ENCODE measurements at regions not wholly inside any gene's neighbourhood (a gene's known extent, or its start where the extent isn't known, plus 50 kb on each side); places are given as distances from the start of the nearest gene placed in this dataset.

- Histone ChIP-seq H3K4me1 (ENCODE audit: control insufficient read depth in 1 of 2, insufficient read depth in 2 of 2, low read length in 2 of 2) (no peaks in the 10 kb centered on the region), H2AFZ (ENCODE audit: low read depth, low read length, poor library complexity, severe bottlenecking) (no peak overlapping the region), H3K9me3 (ENCODE audit: control insufficient read depth in 1 of 2, insufficient read depth in 1 of 2, low read depth in 1 of 2, low read length in 2 of 2) (no peaks in the 10 kb centered on the region), H3K4me3 (replicated peaks in 1 of 2; ENCODE audit: low read depth in 1 of 2, low read length in 2 of 2) (no peak overlapping the region), H3K79me2 (ENCODE audit: insufficient read depth, low read length) (no peaks in the 10 kb centered on the region), H4K20me1 (ENCODE audit: insufficient read depth) (no peaks in the 10 kb centered on the region), H3K9me2 (ENCODE audit: insufficient read depth) (no peaks in the 10 kb centered on the region), H3K27me3 (ENCODE audit: insufficient read depth, low read length) (no peaks in the 10 kb centered on the region), H3K27ac (ENCODE audit: low read depth, low read length) (no peak overlapping the region), H3K9ac (ENCODE audit: low read length) (no peak overlapping the region), H3K36me3 (ENCODE audit: control insufficient read depth in 1 of 2, insufficient read depth in 2 of 2, low read length in 2 of 2) (no peaks in the 10 kb centered on the region), H3K4me2 (ENCODE audit: low read length) (no peak overlapping the region)
- ChIA-PET RAD21 (ENCODE audit: low non-redundant PET in 1 of 2, low total read pairs in 2 of 2, uncharacterized antibody in 2 of 2, unreplicated experiment in 2 of 2) (no interaction called here), CTCF (no interaction called here), POLR2A (no interaction called here)
- DNase-seq (ENCODE audit: low read depth, low spot score): no peak
- no peak for TF ChIP-seq POLR2A (IDR thresholded peaks at IDR 0.05; ENCODE audit: borderline replicate concordance, extremely low read depth, insufficient read depth, insufficient read length)
- TF ChIP-seq CTCF (IDR thresholded peaks at IDR 0.05 in 2 of 3, conservative IDR thresholded peaks at IDR 0.05 in 1 of 3; ENCODE audit: borderline replicate concordance in 1 of 3, insufficient read depth in 1 of 3, low read depth in 2 of 3, low read length in 2 of 3): no peak
- no peak for TF ChIP-seq EZH2 (IDR thresholded peaks at IDR 0.05)
- TF ChIP-seq FOSL1 (IDR thresholded peaks at IDR 0.05; ENCODE audit: low read depth): no peak
- no peak for TF ChIP-seq POLR2AphosphoS5 (IDR thresholded peaks at IDR 0.05; ENCODE audit: low read depth, low read length)
- no peak for TF ChIP-seq EGR1 (IDR thresholded peaks at IDR 0.05; ENCODE audit: low read depth)
- no peak for TF ChIP-seq ZNF274 (IDR thresholded peaks at IDR 0.05; ENCODE audit: low read depth, low read length)
- intact Hi-C loops (cut with micrococcal nuclease): no loop called here
- no TSS peak for BruUV-seq (replicated peaks)
- no peak for ATAC-seq
Observed at GRCh38 chr14:39857376-39858055, 425.3 kb upstream of the FBXO33 start.

GRCh38 chr14:39853441-39853840, 421.2 kb upstream of the FBXO33 start:
- Histone ChIP-seq H3K36me3 (ENCODE audit: control insufficient read depth in 1 of 2, insufficient read depth in 2 of 2, low read length in 2 of 2) (no peaks in the 10 kb centered on the region), H3K9me3 (ENCODE audit: control insufficient read depth in 1 of 2, insufficient read depth in 1 of 2, low read depth in 1 of 2, low read length in 2 of 2) (no peaks in the 10 kb centered on the region), H3K4me3 (replicated peaks in 1 of 2; ENCODE audit: low read depth in 1 of 2, low read length in 2 of 2) (no peak overlapping the region), H3K27ac (ENCODE audit: low read depth, low read length) (no peak overlapping the region), H3K4me1 (ENCODE audit: control insufficient read depth in 1 of 2, insufficient read depth in 2 of 2, low read length in 2 of 2) (no peaks in the 10 kb centered on the region), H3K9ac (ENCODE audit: low read length) (no peak overlapping the region), H4K20me1 (ENCODE audit: insufficient read depth) (no peaks in the 10 kb centered on the region), H2AFZ (ENCODE audit: low read depth, low read length, poor library complexity, severe bottlenecking) (no peak overlapping the region), H3K27me3 (ENCODE audit: insufficient read depth, low read length) (no peaks in the 10 kb centered on the region), H3K9me2 (ENCODE audit: insufficient read depth) (no peaks in the 10 kb centered on the region), H3K79me2 (ENCODE audit: insufficient read depth, low read length) (no peaks in the 10 kb centered on the region), H3K4me2 (ENCODE audit: low read length) (no peak overlapping the region)
- POLR2A ChIA-PET: no interaction called here
- RAD21 ChIA-PET (ENCODE audit: low non-redundant PET in 1 of 2, low total read pairs in 2 of 2, uncharacterized antibody in 2 of 2, unreplicated experiment in 2 of 2): no interaction called here
- no peak for ATAC-seq
- no TSS peak for BruUV-seq (replicated peaks)
- intact Hi-C loops (cut with micrococcal nuclease): no loop called here
- CTCF ChIA-PET: no interaction called here
- DNase-seq (ENCODE audit: low read depth, low spot score): no peak
- TF ChIP-seq SRF (IDR thresholded peaks at IDR 0.05; ENCODE audit: low read depth) (no peak), ELF1 (IDR thresholded peaks at IDR 0.05; ENCODE audit: borderline replicate concordance, low read depth) (no peak), CBX3 (IDR thresholded peaks at IDR 0.05; ENCODE audit: low read depth) (no peak), CTCF (IDR thresholded peaks at IDR 0.05 in 2 of 3, conservative IDR thresholded peaks at IDR 0.05 in 1 of 3; ENCODE audit: borderline replicate concordance in 1 of 3, insufficient read depth in 1 of 3, low read depth in 2 of 3, low read length in 2 of 3) (no peak), MAX (IDR thresholded peaks at IDR 0.05) (no peak), FOSL1 (IDR thresholded peaks at IDR 0.05; ENCODE audit: low read depth) (no peak), SIN3A (IDR thresholded peaks at IDR 0.05; ENCODE audit: low read depth) (no peak)
